Mesendoderm (in vitro differentiated cells): ENCODE measurements at regions not wholly inside any gene's neighbourhood (a gene's known extent, or its start where the extent isn't known, plus 50 kb on each side); places are given as distances from the start of the nearest gene placed in this dataset.

Experiments used
- DNase-seq: peaks from one replicate; pipeline ENCODE4 v3.0.0; 2013
- H2AK5ac ChIP-seq: 2 replicates; pipeline ENCODE4 v1.6.1; 2013; ENCODE audit warnings: low read length, inconsistent platforms
- H2BK120ac ChIP-seq: 2 replicates; pipeline ENCODE4 v1.6.1; 2013; ENCODE audit warnings: low read depth, mild to moderate bottlenecking, low read length, moderate library complexity, mixed read lengths
- H2BK15ac ChIP-seq: replicated peaks from 2 replicates; pipeline ENCODE4 v1.6.1; 2013; ENCODE audit warnings: low read depth, mild to moderate bottlenecking, moderate library complexity
- H2BK5ac ChIP-seq: 2 replicates; pipeline ENCODE4 v1.6.1; 2013; ENCODE audit warnings: low read length, inconsistent platforms
- H3K18ac ChIP-seq: 2 replicates; pipeline ENCODE4 v1.6.1; 2013; ENCODE audit warnings: mild to moderate bottlenecking, low read length, mixed read lengths
- H3K23ac ChIP-seq: one replicate; pipeline ENCODE4 v1.6.1; 2013; ENCODE audit warnings: low read length
- H3K27ac ChIP-seq: 2 replicates; pipeline ENCODE4 v1.5.1; 2013; ENCODE audit warnings: low read depth, mild to moderate bottlenecking, inconsistent platforms, low read length, moderate library complexity
- H3K27me3 ChIP-seq: 2 replicates; pipeline ENCODE4 v1.6.1; 2013; ENCODE audit warnings: low read length, control low read depth, mild to moderate bottlenecking, inconsistent platforms; ENCODE audit not compliant: insufficient read depth, poor library complexity
- H3K36me3 ChIP-seq: 2 replicates; pipeline ENCODE4 v1.6.1; 2013; ENCODE audit warnings: low read length, inconsistent platforms; ENCODE audit not compliant: control insufficient read depth, insufficient read depth
- H3K4ac ChIP-seq: one replicate; pipeline ENCODE4 v1.6.1; 2013; ENCODE audit warnings: low read depth, mild to moderate bottlenecking, low read length, moderate library complexity
- H3K4me1 ChIP-seq: 2 replicates; pipeline ENCODE4 v1.6.1; 2013; ENCODE audit warnings: low read depth, low read length, inconsistent platforms; ENCODE audit not compliant: control insufficient read depth
- H3K4me2 ChIP-seq: 2 replicates; pipeline ENCODE4 v1.6.1; 2013; ENCODE audit warnings: low read length
- H3K4me3 ChIP-seq: 2 replicates; pipeline ENCODE4 v1.5.1; 2013; ENCODE audit warnings: mild to moderate bottlenecking, low read length
- H3K56ac ChIP-seq: one replicate; pipeline ENCODE4 v1.6.1; 2013; ENCODE audit warnings: low read length
- H3K79me1 ChIP-seq: 2 replicates; pipeline ENCODE4 v1.6.1; 2013; ENCODE audit warnings: low read length, inconsistent platforms
- H3K79me2 ChIP-seq: 2 replicates; pipeline ENCODE4 v1.6.1; 2013; ENCODE audit warnings: mild to moderate bottlenecking, low read length; ENCODE audit not compliant: control insufficient read depth, insufficient read depth
- H3K9ac ChIP-seq: 2 replicates; pipeline ENCODE4 v1.6.1; 2013; ENCODE audit warnings: low read length, inconsistent platforms
- H4K5ac ChIP-seq: one replicate; pipeline ENCODE4 v1.6.1; 2013; ENCODE audit warnings: low read length
- H4K8ac ChIP-seq: one replicate; pipeline ENCODE4 v1.6.1; 2013; ENCODE audit warnings: low read depth, mild to moderate bottlenecking, control low read depth, low read length, moderate library complexity
- WGBS: extraction: QIAGEN DNeasy Blood & Tissue Kit; methylation state at CpG from one replicate; pipeline ENCODE4 v1.1.7; 2013; ENCODE audit warnings: low lambda C conversion rate, missing lambda C conversion rate; ENCODE audit not compliant: insufficient coverage; ENCODE audit errors: extremely low coverage; 5-methylcytosine and 5-hydroxymethylcytosine counted together

DNA sequence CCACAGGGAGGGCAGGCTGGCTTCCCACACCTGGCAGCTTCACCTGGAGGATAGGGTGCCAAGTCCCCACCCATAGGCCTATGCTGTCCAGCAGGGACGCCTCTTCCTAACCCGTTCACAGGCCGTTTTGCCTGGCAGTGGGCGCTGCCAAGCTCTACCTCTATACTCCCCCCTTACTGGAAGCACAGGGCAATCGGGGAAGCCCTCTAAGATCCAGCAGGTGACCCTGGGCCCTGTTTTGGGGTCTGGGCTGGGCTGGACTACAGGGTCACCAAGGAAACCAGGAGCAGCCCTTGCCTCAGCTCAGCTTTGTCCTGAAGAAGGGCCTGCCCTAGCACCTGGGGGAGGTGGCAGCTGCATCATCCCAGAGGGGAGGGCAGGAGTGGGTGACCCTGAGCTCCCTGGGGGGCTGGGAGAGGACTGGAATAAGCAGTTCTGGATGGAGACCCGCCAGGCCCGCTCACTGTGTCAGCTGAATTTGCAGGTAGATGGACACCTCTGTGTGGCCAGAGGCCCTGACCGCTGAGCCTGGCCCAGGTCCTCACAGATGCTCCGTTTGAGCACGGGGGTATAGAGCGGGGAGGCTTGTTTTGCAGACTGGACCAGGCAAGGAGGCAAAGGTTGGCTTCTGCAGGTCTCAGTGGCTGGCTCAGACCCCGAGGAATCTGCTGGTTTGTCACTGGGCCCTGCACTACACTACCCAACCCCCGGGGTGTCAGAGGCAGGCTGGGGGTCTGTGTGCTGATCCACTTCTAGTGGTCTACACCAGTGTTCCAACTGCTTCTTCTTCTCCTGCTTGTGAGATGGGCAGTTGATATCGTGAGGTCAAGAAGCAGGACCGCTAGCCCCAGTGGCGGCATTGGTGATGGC, 163.1 kb downstream of the ASB1 start:
- WGBS, result no CpG with 5 or more reads among the region's 16 CpGs
- no peak overlapping the region for H2BK5ac ChIP-seq
- no peak for DNase-seq

GRCh38 chr2:238591732-238592131, 165.0 kb downstream of the ASB1 start:
- H2BK5ac ChIP-seq, result no peak overlapping the region
- H2BK120ac ChIP-seq, result no peak overlapping the region
- no peak overlapping the region for H3K23ac ChIP-seq
- WGBS, result no CpG with 5 or more reads among the region's 2 CpGs
- H4K8ac ChIP-seq, result no peak overlapping the region
- no peak overlapping the region for H3K27ac ChIP-seq
- no peaks in the 10 kb centered on the region for H3K36me3 ChIP-seq
- no peak overlapping the region for H2BK15ac ChIP-seq
- H3K79me1 ChIP-seq, result no peaks in the 10 kb centered on the region
- H3K18ac ChIP-seq, result no peak overlapping the region
- H3K79me2 ChIP-seq, result no peaks in the 10 kb centered on the region
- H3K4me1 ChIP-seq, result no peaks in the 10 kb centered on the region
- no peak overlapping the region for H3K4ac ChIP-seq
- no peak overlapping the region for H3K9ac ChIP-seq
- no peak overlapping the region for H4K5ac ChIP-seq
- no peak overlapping the region for H3K56ac ChIP-seq
- no peak overlapping the region for H3K4me2 ChIP-seq
- H2AK5ac ChIP-seq, result no peak overlapping the region
- no peaks in the 10 kb centered on the region for H3K27me3 ChIP-seq
- no peak for DNase-seq
- H3K4me3 ChIP-seq, result no peak overlapping the region

More for the DNA sequence above, 163.1 kb downstream of the ASB1 start:
- Histone ChIP-seq H3K56ac (no peak overlapping the region), H3K36me3 (no peaks in the 10 kb centered on the region), H3K4me2 (no peak overlapping the region), H3K79me1 (no peaks in the 10 kb centered on the region), H2BK15ac (no peak overlapping the region), H3K79me2 (no peaks in the 10 kb centered on the region), H3K23ac (no peak overlapping the region), H4K5ac (no peak overlapping the region), H3K4ac (no peak overlapping the region), H3K27ac (no peak overlapping the region), H3K4me1 (no peaks in the 10 kb centered on the region), H2BK120ac (no peak overlapping the region), H3K27me3 (no peaks in the 10 kb centered on the region), H4K8ac (no peak overlapping the region), H2AK5ac (no peak overlapping the region), H3K18ac (no peak overlapping the region), H3K9ac (no peak overlapping the region), H3K4me3 (no peak overlapping the region)

DNA sequence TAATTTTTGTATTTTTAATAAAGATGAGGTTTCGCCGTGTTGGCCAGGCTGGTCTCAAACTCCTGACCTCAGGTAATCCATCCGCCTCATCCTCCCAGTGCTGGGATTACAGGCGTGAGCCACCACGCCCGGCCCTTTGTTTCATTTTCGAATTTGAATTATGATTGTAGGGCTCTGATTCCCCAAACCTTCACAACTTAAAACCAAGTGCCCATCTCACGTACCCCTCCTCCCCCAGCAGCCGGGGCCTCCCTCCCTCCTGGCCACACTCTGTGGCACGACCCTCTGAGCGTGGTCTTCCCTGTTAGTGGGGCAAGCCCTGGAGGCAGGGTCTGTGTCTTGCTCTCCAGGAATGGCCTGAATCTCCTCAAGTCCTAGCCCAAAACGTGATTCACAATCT, 166.5 kb downstream of the ASB1 start:
- H3K23ac ChIP-seq, result no peak overlapping the region
- H3K79me1 ChIP-seq, result no peaks in the 10 kb centered on the region
- H3K18ac ChIP-seq, result no peak overlapping the region
- no peak overlapping the region for H3K9ac ChIP-seq
- no peak overlapping the region for H4K5ac ChIP-seq
- WGBS, result no CpG with 5 or more reads among the region's 12 CpGs
- H2BK5ac ChIP-seq, result no peak overlapping the region
- DNase-seq, result no peak
- no peak overlapping the region for H2BK15ac ChIP-seq
- H3K4me3 ChIP-seq, result no peak overlapping the region
- no peak overlapping the region for H3K4me2 ChIP-seq
- H3K4me1 ChIP-seq, result no peaks in the 10 kb centered on the region
- no peak overlapping the region for H2AK5ac ChIP-seq
- no peak overlapping the region for H2BK120ac ChIP-seq
- H3K27ac ChIP-seq, result no peak overlapping the region
- no peaks in the 10 kb centered on the region for H3K79me2 ChIP-seq
- H3K56ac ChIP-seq, result no peak overlapping the region
- H3K36me3 ChIP-seq, result no peaks in the 10 kb centered on the region
- no peak overlapping the region for H3K4ac ChIP-seq
- H4K8ac ChIP-seq, result no peak overlapping the region
- H3K27me3 ChIP-seq, result no peaks in the 10 kb centered on the region

DNA sequence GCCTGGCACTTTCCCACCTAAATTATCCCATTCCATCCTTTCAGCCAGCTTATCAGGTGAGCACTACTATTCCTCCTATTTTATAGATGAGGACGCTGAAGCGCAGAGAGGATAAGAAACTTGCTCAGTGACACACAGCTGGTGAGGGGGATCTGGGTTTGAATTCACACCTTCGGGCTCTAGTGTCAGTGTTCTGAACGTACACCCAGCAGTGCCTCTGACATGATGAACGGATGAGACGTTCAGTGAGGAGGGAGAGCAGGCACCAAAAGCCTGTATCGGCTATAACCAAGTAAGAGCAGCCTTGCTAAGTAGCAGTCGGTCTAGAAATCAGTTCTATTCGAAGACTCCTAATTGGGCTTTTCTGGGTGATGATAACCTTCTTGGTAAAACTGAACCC, 167.0 kb downstream of the ASB1 start:
- no peak overlapping the region for H3K4ac ChIP-seq
- H3K4me2 ChIP-seq, result no peak overlapping the region
- no peak overlapping the region for H2BK120ac ChIP-seq
- no peaks in the 10 kb centered on the region for H3K4me1 ChIP-seq
- no peak overlapping the region for H4K8ac ChIP-seq
- H3K27me3 ChIP-seq, result no peaks in the 10 kb centered on the region
- no CpG with 5 or more reads among the region's 9 CpGs for WGBS
- no peak overlapping the region for H2AK5ac ChIP-seq
- no peaks in the 10 kb centered on the region for H3K79me1 ChIP-seq
- DNase-seq, result no peak
- no peak overlapping the region for H2BK15ac ChIP-seq
- no peak overlapping the region for H2BK5ac ChIP-seq
- no peak overlapping the region for H3K4me3 ChIP-seq
- no peaks in the 10 kb centered on the region for H3K79me2 ChIP-seq
- no peak overlapping the region for H4K5ac ChIP-seq
- H3K18ac ChIP-seq, result no peak overlapping the region
- no peak overlapping the region for H3K56ac ChIP-seq
- H3K23ac ChIP-seq, result no peak overlapping the region
- no peaks in the 10 kb centered on the region for H3K36me3 ChIP-seq
- no peak overlapping the region for H3K9ac ChIP-seq
- no peak overlapping the region for H3K27ac ChIP-seq

DNA sequence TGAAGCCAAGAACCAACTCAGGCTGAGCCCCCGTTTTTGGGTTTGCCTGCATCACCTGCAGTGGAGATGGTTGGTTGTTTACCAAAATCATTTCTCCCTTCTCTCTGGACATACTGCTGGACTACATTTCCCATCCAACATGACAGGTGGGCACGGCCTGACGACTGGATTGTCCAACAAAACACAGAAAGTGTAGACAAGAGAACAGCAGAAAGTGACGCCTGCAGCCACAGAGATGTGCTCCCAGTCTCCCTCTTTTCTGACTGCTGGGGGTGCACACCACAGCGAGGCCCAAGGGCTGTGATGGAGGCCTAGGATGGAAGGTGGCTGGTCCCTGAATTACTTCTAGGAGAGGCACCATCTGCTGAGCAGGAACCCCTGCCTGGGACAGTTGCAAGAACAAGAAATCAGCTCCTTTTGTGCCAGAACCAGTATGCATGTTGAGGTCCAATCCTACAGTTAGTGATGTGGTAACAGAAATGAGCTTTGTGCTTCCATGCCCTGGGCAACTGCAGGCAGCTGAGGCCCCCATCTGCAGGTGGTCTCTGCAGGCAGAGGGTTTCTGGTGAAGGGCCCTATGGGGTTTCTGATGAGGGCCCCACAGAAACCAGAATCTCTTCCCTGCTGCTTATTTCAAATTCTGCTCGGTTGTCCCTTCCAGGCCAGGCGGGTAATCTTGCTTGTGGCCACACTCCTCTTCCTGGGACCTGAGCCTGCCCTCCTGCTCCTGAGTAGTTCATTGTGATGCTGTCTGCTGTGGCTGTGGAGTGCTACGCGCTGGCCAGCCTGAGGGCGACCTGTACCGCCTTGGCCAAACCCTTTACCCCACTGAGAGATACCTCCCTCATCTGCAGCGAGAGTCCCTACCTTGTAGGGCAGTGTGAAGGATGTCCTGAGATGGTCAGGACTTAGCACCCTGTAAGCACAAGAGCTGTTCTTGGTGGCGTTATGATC, 168.3 kb downstream of the ASB1 start:
- Histone ChIP-seq H3K18ac (no peak overlapping the region), H3K27me3 (no peaks in the 10 kb centered on the region), H4K8ac (no peak overlapping the region), H3K4me2 (no peak overlapping the region), H3K56ac (no peak overlapping the region), H2AK5ac (no peak overlapping the region), H4K5ac (no peak overlapping the region), H2BK120ac (no peak overlapping the region), H3K4ac (no peak overlapping the region), H2BK5ac (no peak overlapping the region), H3K79me2 (no peaks in the 10 kb centered on the region), H3K4me3 (no peak overlapping the region), H3K9ac (no peak overlapping the region), H3K79me1 (no peaks in the 10 kb centered on the region), H3K36me3 (no peaks in the 10 kb centered on the region), H3K23ac (no peak overlapping the region), H3K4me1 (no peaks in the 10 kb centered on the region), H2BK15ac (no peak overlapping the region), H3K27ac (no peak overlapping the region)
- WGBS, result no CpG with 5 or more reads among the region's 13 CpGs
- DNase-seq, result no peak
